ENCODE measurements at regions not wholly inside any gene's neighbourhood (a gene's known extent, or its start where the extent isn't known, plus 50 kb on each side); places are given as distances from the start of the nearest gene placed in this dataset.
"Not testable (repeated sequence)": the region's sequence is repeated elsewhere in the genome, so short reads cannot be mapped to it uniquely, and the experiment has no call there.

- no peak for DNase-seq
These were observed 215.6 kb downstream of the LIG4 start for GRCh38 chr13:107999751-108000150.

- DNase-seq: no peak
These were observed 221.2 kb downstream of the LIG4 start for GRCh38 chr13:107994137-107994536.

- DNase-seq: no peak
These were observed 221.9 kb downstream of the LIG4 start for GRCh38 chr13:107993239-107993949.

- DNase-seq: no peak
These were observed 222.8 kb downstream of the LIG4 start for GRCh38 chr13:107992542-107992941.

- DNase-seq: no peak
These were observed 238.2 kb downstream of the LIG4 start for GRCh38 chr13:107977071-107977574.

GRCh38 chr13:107976628-107977027, 238.7 kb downstream of the LIG4 start:
- no peak for DNase-seq

- no peak for DNase-seq
These were observed 240.9 kb downstream of the LIG4 start for GRCh38 chr13:107974409-107974808.

- no peak for DNase-seq
These were observed 245.8 kb downstream of the LIG4 start for GRCh38 chr13:107969546-107969945.

GRCh38 chr13:107968470-107968869, 246.9 kb downstream of the LIG4 start:
- DNase-seq: no peak

- no peak for DNase-seq
These were observed 250.9 kb downstream of the LIG4 start for GRCh38 chr13:107964395-107964794.

- no peak for DNase-seq
These were observed 253.3 kb downstream of the LIG4 start for GRCh38 chr13:107961849-107962608.

- DNase-seq: no peak
These were observed 255.0 kb downstream of the LIG4 start for GRCh38 chr13:107960301-107960700.

GRCh38 chr13:107956889-107957288, 258.4 kb downstream of the LIG4 start:
- no peak for DNase-seq

- DNase-seq: no peak
These were observed 273.2 kb downstream of the LIG4 start for GRCh38 chr13:107942030-107942617.

- no peak for DNase-seq
These were observed 273.8 kb downstream of the LIG4 start for GRCh38 chr13:107941345-107942029.

- no peak for DNase-seq
These were observed 277.5 kb downstream of the LIG4 start for GRCh38 chr13:107937848-107938247.

GRCh38 chr13:107931056-107931455, 284.3 kb downstream of the LIG4 start:
- no peak for DNase-seq

- no peak for DNase-seq
These were observed 286.6 kb downstream of the LIG4 start for GRCh38 chr13:107928762-107929161.

- DNase-seq: no peak
These were observed 287.8 kb downstream of the LIG4 start for GRCh38 chr13:107927557-107927956.

- DNase-seq: not testable (repeated sequence)
These were observed 288.8 kb downstream of the LIG4 start for GRCh38 chr13:107926515-107926914.

- not testable (repeated sequence) for DNase-seq
These were observed 298.4 kb downstream of the LIG4 start for GRCh38 chr13:107916902-107917301.

GRCh38 chr13:107912745-107913144, 302.6 kb downstream of the LIG4 start:
- no peak for DNase-seq

Measured in activated CD8-positive, alpha-beta memory T cell treated with anti-CD3 and anti-CD28 coated beads, Interleukin-2, amount 50 U/mL, for 48 hours (primary cell).